Kidney (tissue), 13 donors: ENCODE measurements at regions not wholly inside any gene's neighbourhood (a gene's known extent, or its start where the extent isn't known, plus 50 kb on each side); places are given as distances from the start of the nearest gene placed in this dataset.

ENCODE experiments used
- DNase-seq, 5 donors: peaks; one replicate each; pipeline ENCODE4 v3.0.0-alpha.2; 2013 to 2020
- FAIRE-seq: peaks from 2 replicates; lab custom pipeline; 2012; peaks lifted over from hg19 to GRCh38; lab: Jason Lieb, UNC
- H3K27ac ChIP-seq, 2 donors: one replicate each; pipeline ENCODE4 v1.7.0; 2013; ENCODE audit warnings: low read depth in 2 of 2, low read length in 2 of 2, inconsistent platforms in 1 of 2
- H3K27me3 ChIP-seq: one replicate; pipeline ENCODE4 v1.7.1; 2013; ENCODE audit warnings: low read length, inconsistent platforms; ENCODE audit not compliant: control insufficient read depth, insufficient read depth
- H3K36me3 ChIP-seq, 3 donors: one replicate each; pipeline versions ENCODE4 v1.7.0 to v1.7.1; 2013; ENCODE audit warnings: low read length in 3 of 3, control low read depth in 1 of 3, inconsistent platforms in 1 of 3; ENCODE audit not compliant: insufficient read depth in 3 of 3, control insufficient read depth in 2 of 3
- H3K4me1 ChIP-seq, 3 donors: one replicate each; pipeline versions ENCODE4 v1.7.0 to v1.7.1; 2013; ENCODE audit warnings: low read length in 3 of 3, inconsistent platforms in 1 of 3, low read depth in 1 of 3; ENCODE audit not compliant: control insufficient read depth in 2 of 3, insufficient read depth in 2 of 3
- H3K4me3 ChIP-seq, 3 donors: one replicate each; pipeline versions ENCODE4 v1.7.0 to v1.8.1; 2013; ENCODE audit warnings: low read length in 3 of 3, control low read depth in 1 of 3, inconsistent platforms in 1 of 3
- H3K9ac ChIP-seq, 3 donors: one replicate each; pipeline versions ENCODE4 v1.7.0 to v1.7.1; 2013; ENCODE audit warnings: low read length in 3 of 3, control low read depth in 1 of 3, inconsistent platforms in 1 of 3
- H3K9me3 ChIP-seq, 3 donors: one replicate each; pipeline versions ENCODE4 v1.7.0 to v1.7.1; 2013; ENCODE audit warnings: low read length in 3 of 3, control low read depth in 1 of 3, inconsistent platforms in 1 of 3; ENCODE audit not compliant: control insufficient read depth in 2 of 3, insufficient read depth in 1 of 3
- CTCF ChIP-seq: IDR thresholded peaks from 3 replicates; pipeline ENCODE4 v1.5.1; 2012; ENCODE audit warnings: mild to moderate bottlenecking, moderate library complexity, borderline replicate concordance; ENCODE audit not compliant: insufficient read depth; ENCODE audit errors: extremely low read depth
- intact Hi-C: fragments of 100-400 bp; cut with DNase I; formaldehyde crosslinking; loops from one replicate; pipeline ENCODE4 v1.11.1; 2022
- donor health status: control.
- donor health status: control.
- donor health status: control.
- donor health status: control.
- donor health status: control.
- donor health status: DM: yes; HTN: yes; CAD: no.
- donor health status: Normal renal cell carcinoma (clear cell type).

GRCh38 chr7:42332605-42333222, 95.7 kb upstream of the GLI3 start:
- DNase-seq (no peak), FAIRE-seq (no peak)
- Histone ChIP-seq H3K27me3 (no peaks in the 10 kb centered on the region), H3K4me1 (no peaks in the 10 kb centered on the region), H3K9me3 (peaks cover 0 to 6% (median 4%) of the 10 kb centered on the region in 3 donors), H3K4me3 (no peak overlapping the region), H3K9ac (no peak overlapping the region), H3K27ac (no peak overlapping the region), H3K36me3 (no peaks in the 10 kb centered on the region)
- intact Hi-C loops = no loop called here
- TF ChIP-seq CTCF = no peak

GRCh38 chr7:42319631-42320030, 82.6 kb upstream of the GLI3 start:
- FAIRE-seq (no peak), DNase-seq (no peak)
- TF ChIP-seq CTCF = no peak
- no peaks in the 10 kb centered on the region for H3K9me3 ChIP-seq
- no peaks in the 10 kb centered on the region for H3K36me3 ChIP-seq
- no peak overlapping the region for H3K27ac ChIP-seq
- peaks cover 0 to 3% (median 0%) of the 10 kb centered on the region in 3 donors for H3K4me1 ChIP-seq
- H3K4me3 ChIP-seq = no peak overlapping the region
- intact Hi-C loops = no loop called here
- no peaks in the 10 kb centered on the region for H3K27me3 ChIP-seq
- no peak overlapping the region for H3K9ac ChIP-seq

- peaks cover 0 to 4% (median 0%) of the 10 kb centered on the region in 3 donors for H3K9me3 ChIP-seq
- peaks cover 0 to 3% (median 0%) of the 10 kb centered on the region in 3 donors for H3K4me1 ChIP-seq
- H3K27me3 ChIP-seq = no peaks in the 10 kb centered on the region
- H3K36me3 ChIP-seq = no peaks in the 10 kb centered on the region
- no peak overlapping the region for H3K4me3 ChIP-seq
- no peak overlapping the region for H3K9ac ChIP-seq
- no peak for FAIRE-seq
- no peak for TF ChIP-seq CTCF
- intact Hi-C loops = no loop called here
- peak in 1 of 5 donors; percentile 18 for DNase-seq
- no peak overlapping the region for H3K27ac ChIP-seq
These were observed 78.6 kb upstream of the GLI3 start for GRCh38 chr7:42315631-42316030.

- H3K4me1 ChIP-seq = peaks cover 0 to 3% (median 0%) of the 10 kb centered on the region in 3 donors
- H3K4me3 ChIP-seq = no peak overlapping the region
- H3K9me3 ChIP-seq = peaks cover 0 to 4% (median 0%) of the 10 kb centered on the region in 3 donors
- H3K9ac ChIP-seq = no peak overlapping the region
- intact Hi-C loops = no loop called here
- TF ChIP-seq CTCF = no peak
- no peaks in the 10 kb centered on the region for H3K27me3 ChIP-seq
- FAIRE-seq = no peak
- no peaks in the 10 kb centered on the region for H3K36me3 ChIP-seq
- no peak overlapping the region for H3K27ac ChIP-seq
- peak in 2 of 5 donors; percentile 9 to 13 for DNase-seq
These were observed 78.1 kb upstream of the GLI3 start for GRCh38 chr7:42315103-42315502.
